HK-2 (cell line): ENCODE measurements at regions not wholly inside any gene's neighbourhood (a gene's known extent, or its start where the extent isn't known, plus 50 kb on each side); places are given as distances from the start of the nearest gene placed in this dataset.

Experiments used
- DNase-seq: peaks from one replicate; pipeline ENCODE4 v3.0.0-alpha.2; 2018; ENCODE audit not compliant: unreplicated experiment

DNA sequence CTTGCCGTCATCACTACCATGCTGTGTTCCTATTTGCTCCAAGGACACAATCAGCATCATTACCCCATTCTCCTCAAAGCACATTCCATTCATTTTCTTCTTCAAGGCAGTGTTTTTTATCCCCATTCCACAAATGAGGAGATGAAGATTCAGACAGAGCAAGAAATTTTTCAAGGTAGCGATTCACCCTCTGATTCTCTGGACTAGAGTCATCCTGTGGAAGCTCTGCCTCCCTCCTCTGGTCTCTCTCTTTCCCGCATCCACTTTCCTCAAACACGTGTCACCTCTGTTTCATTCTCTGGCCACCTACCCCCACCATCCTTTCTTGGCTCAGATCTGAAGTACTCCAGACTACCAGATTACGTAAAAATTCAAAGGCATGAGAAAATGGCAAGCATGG, 297.9 kb downstream of the SOX11 start:
- DNase-seq = no peak

DNA sequence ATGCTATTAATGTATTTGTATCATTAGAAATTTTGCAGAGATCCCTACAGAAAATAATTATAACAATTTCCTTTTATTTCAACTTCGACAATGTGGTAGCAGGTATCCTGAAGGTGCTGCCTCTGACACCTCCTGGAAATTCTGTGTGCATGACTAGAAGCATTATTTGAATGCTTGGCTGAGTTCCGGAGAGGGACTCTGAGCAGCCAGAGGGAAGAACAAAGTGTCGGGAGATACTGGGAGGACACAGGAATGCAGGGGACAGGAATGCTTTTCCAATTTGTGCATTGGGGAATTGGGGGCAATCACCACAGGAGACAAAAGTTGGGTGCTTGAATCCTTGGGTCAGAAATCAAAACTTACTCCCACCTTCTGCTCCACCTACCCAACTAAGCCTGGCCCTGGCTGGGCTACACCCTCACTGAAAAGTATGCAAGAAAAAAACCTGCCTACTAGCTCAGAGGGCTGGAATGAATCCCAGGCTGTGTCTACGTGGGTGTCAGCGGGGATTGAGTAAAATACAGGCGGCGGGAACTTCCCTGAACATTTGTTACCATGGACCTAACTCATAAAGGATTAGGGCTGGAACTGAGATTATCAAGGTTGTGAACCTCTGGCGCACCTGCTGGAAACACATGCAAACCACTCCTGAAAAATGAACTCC, 299.3 kb downstream of the SOX11 start:
- no peak for DNase-seq

DNA sequence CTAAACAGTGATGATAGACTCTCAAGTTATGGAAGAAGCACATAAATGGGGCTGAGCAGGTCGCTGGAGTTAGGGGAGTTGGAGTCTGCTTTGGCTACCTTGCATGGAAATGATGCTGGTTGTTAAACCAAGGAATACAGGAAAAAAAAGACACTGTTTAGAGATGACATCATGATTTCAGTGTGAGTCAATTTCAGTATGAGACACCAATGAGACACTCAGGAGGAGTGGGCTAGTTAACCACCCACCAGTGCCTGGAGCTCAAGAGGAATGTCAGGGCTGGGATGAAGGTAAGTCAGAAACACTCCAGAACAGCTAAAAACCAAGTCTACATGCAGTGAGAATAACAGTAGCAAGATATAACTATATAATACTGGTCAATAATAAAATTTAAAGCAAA, 303.6 kb downstream of the SOX11 start:
- DNase-seq = no peak

DNA sequence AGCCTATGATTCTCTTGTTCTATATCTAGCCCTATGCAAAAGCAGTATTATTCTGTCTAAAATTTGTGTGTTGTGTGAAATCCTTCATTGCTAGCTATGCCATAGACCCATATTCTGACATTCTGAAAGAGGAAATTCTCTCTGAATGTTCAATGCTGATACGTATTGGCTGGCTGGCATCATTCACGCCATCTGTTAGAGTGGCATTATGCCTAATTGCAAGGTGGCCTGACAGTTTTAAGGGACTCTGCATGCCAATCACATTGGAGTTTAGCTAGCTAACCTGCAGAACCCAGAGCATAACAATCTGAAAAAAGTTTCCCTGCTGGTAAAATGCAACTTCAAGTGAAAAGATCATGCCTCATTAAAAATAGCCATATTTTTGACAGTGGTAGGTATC, 316.0 kb downstream of the SOX11 start:
- DNase-seq = no peak

DNA sequence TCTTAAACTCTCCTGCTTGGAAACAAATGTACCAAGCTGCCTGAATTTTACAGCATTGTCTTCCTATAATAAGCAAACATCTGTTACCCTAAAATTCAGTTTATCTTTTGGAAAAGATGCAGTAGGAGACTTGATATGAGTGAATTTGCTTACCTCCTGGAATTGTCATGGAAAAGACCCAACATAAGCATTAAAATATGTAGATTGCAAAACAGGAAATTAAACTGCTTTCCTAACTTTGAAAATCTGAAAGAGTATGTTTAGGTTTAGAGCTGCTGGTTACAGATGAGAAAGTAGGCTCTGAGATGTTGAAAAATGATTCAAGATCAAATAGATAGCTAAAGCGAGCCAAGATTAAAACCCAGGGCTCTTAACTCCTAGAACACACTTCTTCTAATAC, 316.5 kb downstream of the SOX11 start:
- DNase-seq = no peak

DNA sequence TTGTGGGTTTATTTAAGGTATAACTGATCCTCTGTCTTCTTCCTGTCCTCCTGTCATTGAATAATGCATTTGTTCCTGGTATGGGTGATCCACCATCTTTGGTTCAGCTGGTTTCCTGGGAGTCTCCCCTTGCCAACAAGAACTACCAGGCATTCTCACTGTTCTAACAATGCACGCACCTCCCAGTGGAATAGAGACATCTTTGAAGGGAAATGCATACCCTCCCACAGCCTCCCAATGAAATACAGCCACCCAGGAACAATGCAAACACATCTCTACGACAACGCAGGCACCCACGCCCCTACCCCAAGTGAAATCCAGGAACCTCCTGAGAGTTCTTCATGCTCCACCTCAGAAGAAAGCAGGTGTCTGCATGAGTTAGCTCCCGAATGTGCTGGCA, 318.0 kb downstream of the SOX11 start:
- DNase-seq = no peak

DNA sequence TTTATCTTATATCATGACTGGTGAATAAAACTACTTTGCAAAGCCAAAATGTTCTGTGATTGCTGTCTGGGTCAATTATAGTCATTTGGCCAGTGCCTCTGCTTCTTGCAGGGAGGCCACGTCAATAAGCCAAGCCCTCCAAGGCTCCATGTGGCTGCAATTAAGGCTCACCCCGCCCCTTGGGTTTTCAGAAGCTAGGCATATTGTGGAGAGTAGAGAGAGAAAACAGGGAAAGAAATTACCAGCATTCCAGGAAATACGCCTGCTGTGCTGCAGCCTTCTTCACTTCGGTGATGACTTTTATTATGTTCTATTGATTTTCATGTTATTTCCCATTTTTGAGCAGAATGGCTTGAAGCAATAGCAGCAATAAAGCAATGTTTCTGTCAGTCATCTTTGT, 319.7 kb downstream of the SOX11 start:
- DNase-seq = no peak

DNA sequence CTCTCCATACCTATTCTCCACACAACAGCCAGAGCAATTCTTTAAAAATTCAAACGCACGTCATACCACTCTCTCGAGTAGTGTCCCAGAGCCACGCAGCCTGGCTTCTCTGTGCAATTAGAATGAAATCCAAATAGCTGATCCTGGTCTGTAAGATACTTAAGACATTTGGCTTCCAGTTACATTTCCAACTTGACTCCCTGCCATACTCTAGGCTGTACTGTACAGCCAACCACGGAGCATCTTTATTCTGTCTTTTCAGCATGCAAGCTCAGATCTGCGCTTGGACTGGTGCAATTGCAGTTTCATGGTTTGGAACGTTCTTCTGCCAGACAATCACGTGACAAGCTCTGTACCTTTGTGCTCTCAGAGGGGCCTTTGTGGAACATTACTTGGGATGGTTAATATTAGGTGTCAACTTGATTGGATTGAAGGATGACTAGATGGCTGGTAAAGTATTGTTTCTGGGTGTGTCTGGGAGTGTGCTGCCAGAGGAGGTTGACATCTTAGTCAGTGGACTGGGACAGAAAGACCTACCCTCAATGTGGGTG, 325.6 kb downstream of the SOX11 start:
- DNase-seq = no peak

DNA sequence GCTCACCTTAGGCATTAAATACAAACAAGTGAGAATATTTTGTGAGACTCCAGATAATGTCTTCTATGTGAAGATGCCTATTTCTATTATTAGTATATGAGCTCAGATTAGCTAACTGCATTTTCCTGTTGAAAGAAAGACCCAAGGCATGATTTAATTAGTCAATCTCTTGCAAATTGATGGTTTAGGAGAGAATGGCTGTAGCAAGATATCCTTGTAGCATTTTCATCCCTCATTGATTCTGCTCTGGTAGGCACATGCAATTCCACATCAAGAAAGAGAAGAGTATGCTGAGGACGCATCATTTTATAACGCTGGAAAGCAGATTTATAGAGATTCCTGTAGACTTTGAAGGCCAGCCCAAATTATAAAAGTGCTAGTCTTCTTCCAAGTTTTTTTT, 332.0 kb downstream of the SOX11 start:
- DNase-seq = no peak

DNA sequence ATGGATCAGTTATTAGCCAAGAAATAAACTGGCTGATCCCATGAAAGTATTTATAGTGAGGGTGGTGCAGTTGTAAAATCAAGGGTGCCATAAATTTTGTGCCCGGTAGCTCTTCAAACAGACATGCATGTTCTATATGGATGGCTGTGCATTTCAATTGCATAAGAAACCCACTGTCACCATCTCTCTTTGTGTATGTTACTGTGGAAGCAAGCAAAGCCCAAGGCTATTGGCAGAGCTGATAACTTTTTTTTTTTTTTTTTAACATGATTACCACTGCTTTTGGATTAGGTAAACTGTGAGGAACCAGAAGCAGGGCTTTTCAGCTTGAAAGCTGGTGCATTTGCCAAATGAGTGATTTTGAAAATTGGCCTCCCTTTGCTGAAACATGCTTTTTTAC, 332.6 kb downstream of the SOX11 start:
- no peak for DNase-seq

DNA sequence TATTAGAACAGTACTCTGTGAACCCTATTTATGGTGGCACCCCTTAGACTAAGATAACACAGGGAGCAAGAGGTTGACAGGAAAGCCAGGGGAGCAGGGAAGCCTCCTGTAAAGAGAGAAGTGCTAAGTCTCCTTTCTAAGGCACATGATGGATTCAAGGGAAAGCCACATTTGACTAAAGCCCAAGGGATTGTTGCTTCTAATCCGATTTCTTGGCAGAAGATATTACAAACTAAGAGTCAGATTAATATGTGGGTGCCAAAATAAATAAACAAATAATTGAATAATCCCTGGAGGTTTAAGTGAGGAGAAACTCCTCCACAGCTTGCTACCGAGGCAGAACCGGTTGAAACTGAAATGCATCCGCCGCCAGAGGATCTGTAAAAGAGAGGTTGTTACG, 333.2 kb downstream of the SOX11 start:
- DNase-seq = no peak

DNA sequence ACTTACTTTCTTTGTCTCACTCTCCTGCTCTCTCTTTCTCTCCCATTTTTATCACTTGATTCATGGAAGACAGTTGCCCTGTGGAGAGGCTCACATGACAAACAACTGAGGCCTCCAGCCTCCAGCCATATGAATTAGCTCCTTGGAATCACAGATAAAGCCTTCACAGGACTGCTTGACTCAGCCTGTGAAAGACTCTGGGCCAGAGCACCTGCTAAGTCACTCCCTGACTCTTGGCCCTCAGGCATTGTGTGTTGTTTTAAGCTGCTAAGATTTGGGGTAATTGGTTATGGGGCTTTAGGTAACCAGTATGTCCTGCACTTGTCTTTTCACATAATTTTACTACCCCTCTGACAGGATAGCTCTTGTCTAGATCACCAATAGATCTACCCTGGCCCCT, 334.9 kb downstream of the SOX11 start:
- no peak for DNase-seq

DNA sequence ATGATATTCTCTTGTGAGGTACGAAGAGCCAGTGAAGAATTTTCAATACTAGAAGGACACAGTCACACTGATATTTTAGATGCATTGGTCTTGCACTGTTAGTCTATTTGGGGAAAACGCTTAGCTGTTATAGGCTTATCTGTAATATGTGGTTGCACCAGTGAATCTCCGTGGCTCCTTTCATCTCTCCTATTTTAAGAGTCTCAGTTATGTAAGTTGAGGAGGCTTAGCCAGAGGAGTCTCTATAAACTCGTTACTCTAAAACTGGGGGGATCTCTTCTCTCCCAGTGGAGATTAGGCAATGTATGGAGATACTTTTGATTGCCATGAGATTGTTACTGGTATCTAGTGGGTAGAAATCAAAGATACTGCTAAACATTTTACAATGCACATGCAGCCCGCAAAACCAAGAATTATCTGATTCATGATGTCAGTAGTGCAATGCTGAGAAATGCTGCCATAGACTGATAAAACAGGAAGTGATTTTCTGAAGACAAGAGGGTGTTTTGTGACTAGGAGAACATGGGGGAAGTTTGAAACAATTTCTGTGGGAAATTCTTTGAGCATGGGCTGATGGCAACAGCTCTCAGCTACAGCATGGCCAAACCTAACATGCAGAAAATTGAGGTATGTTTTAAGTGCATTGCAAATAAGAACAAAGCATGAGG, 339.1 kb downstream of the SOX11 start:
- DNase-seq = no peak

DNA sequence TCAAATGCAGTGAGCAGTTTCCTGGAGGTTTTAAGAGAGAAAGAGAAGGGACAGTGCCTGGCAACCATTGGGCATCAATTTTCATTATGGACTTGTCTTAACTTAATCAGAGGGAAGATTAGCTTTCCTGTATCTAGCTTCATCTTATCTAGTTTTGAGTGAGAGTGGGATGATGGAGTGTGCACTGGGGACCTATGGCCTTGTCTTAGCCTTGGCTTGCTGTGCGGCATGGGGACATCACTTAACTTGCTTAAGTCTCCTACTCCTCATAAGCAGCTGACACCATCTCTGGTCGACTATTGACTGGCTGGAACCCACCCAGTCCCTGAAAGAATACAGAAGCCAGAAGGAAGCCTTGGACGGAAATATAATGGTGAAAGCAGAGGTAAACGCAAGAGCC, 344.0 kb downstream of the SOX11 start:
- no peak for DNase-seq

DNA sequence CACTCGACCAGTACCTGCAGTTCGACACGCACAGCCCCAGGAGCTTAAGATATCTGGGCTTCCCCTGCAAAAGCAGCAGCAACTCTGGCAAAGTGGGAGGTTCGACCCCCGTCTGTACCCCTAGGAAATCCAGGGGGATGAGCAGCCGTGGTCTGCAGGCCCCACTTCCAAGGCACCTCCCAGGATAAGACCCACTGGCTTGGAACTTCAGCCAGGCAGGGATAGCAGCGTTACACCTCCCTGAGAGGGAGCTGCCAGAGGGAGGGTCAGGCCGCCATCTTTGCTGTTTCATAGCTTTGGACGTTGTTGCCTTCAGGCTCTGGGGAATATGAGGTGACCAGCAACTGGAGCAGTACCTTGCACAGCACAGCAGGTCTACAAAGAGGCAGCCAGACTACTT, 351.1 kb downstream of the SOX11 start:
- DNase-seq = no peak

DNA sequence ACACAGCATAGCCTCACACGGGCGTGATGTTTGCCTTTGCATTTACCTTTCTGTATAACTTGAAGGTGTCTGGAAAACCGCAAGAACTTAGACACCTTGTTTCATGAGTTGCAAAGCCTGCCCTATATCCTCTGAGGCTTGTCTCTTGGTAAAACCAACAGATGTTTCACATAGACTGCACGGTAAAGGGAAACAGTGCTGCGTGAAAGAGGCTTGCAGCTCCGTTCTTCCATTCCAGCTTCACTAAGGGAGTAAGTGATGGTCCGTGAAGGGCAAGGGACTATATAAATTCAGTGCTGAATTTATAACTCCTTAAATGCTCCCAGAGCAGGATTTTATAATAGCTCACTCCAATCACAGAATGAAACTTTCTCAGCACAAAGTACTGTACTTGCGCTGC, 360.5 kb downstream of the SOX11 start:
- no peak for DNase-seq

DNA sequence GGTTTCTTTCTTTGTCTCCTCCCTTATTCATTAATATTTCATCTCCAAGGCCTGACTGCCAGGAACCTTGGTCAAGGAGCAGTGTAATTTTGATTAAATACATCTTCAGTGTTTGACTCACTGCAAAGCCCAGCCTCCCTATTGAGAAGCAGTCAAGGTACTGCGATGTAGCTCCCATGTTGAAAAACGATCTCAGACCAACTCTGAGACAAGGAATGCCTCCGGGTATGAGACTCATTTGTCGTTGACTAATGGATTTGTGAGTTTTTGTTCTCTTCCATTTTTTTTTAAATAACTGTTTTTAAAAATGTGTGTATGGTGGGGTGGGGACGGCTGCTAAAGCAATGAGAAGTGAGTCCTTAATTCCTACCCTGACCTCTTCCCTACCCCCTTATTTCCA, 361.6 kb downstream of the SOX11 start:
- DNase-seq = no peak

DNA sequence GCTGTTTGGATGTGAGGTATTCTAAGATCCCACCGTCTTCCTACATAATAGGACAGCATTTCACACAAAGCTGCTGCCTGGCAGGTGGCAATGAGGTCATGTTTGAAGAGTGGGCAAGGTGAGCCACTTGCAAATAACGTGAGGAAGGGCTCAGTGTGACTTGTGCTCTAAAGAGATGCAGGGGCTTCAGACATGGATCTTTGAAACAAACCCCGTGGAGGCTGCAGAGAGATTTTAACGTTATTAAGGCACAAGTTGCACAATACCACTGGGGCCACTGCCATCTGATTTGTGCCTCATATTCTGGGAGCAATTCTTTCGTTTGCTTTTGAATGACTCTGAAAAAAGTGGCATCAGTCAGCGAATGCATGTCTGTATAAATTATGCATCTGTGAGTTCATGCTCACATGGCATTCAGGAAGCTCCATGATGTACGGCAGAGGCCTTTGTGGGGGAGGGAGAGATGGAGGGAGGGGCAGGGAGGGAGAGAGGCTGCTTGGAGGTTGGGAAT, 362.0 kb downstream of the SOX11 start:
- DNase-seq = no peak

DNA sequence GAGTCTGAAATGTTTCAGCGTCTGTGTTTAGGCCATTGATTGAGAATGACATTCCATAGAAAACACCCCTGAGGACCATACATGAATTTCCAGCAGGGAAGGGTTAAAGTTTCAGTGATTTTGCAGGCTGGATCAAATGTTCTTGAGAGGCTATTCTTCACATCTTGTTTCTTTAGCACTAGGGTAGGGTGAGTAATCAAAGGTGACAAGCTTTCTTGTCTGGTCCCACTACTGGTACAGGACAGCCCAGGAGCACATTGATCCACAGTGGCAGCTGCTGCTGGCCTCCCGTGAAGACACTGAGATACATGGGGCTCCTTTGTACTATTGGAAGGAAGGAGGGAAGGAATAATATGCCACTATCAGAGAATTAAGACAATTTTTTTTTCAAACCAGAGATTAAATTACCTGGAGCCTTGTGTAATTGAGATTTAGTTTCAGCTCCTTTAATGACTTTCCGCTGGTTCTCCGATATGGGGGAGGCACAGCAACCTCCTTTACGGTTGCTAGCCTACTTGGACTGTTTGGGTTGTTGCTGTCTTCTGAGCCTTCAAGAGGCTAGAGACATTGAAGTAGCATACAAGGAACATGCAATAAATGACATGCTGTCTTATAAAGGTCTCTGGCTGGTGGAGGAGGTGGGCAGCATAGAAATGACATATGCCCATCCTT, 368.9 kb downstream of the SOX11 start:
- no peak for DNase-seq

DNA sequence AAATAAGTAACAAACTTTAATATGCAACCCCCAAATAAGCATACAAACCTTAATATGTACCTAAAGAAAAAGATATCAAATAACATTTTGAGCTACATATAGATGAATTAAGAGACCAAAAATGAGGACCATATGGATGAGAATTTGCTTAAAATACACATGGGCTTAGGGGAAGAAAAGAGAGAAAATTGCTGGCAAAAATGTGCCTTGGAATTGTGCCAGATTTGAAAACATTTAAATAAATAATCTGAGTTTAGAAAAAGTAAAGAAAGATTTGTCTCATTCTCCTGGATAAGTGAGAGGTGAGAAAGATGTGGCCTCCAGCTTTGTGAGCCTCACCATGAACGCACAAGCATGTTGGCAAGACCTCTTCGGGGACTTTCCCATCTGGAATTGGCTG, 372.6 kb downstream of the SOX11 start:
- no peak for DNase-seq

DNA sequence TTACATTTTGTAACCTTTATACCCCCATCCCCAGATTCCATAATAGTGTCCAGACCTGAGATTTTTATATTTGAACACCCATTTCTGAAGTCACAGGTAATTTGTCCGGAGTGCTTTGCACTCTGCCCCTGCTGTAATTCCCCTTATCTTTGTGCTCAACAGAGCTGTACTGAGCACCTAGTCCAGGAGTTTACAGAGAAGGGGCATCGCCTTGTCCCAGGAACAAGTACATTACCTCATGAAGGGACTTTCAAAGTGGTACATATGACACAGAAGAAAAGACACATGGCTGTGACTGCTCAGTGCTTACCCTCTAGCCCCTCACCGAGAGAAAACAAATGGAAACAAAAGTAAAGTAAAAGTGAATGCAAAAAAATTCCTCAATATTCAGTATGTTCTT, 373.5 kb downstream of the SOX11 start:
- DNase-seq = no peak

DNA sequence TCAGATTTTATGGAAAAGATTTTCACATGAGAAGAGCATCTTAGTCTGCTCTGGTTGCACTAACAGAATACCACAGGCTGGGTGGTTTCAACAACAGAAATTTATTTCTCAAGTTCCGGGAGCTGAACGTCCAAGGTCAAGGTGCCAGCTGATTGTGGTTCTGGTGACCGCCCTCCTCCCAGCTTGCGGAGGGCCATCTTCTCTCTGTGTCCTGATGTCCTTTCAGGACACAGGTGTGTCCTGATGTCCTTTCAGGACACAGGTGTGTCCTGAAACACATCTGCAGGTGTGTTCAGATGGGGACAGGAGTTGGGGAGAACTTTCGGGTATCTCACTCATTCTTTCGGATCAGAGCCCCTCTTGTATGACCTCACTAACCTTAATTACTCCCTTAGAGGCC, 374.9 kb downstream of the SOX11 start:
- no peak for DNase-seq

DNA sequence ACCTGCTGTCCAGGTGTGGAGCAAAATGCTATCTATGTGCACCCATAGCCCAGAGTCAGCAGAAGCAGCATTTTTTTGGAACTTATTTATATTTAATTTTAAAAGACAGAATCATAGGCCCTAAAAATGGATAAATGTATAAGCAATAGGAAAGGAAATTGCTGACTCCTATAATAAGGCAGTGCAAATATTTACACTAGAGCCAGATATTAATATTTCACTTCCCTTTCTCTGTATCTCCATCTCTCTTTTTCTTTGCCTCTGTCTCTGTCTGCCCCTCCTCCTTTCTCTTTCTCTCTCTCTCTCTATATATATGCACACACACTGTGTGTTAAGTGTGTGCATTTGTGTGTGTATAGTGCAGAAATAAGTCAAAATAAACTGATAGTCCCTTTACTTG, 375.6 kb downstream of the SOX11 start:
- DNase-seq = no peak
